ENCODE measurements at regions not wholly inside any gene's neighbourhood (a gene's known extent, or its start where the extent isn't known, plus 50 kb on each side); places are given as distances from the start of the nearest gene placed in this dataset.

DNA sequence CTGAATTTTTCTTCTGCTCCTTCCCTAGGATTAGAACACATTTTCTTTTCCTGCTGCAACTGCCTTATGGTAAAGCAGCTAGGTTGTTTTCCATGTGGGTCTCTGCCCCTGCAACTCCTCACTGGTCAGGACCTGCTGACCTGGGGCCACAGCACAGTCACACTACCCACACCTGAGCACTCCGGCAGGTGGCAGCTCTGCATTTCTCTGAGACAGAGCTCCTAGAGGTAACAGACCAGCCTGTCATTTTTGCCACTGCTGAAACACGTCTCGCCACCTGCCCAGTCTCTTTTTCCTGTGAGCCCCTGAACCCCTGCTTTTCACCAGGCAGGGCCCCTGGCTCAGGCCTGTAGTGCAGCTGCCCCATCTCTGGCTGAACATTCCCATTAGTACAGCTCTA lies 609.6 kb downstream of the HINT1 start:
- no peak overlapping the region for H3K4me3 ChIP-seq (ENCODE audit: low read length)
- no peak for ATAC-seq
- no peaks in the 10 kb centered on the region for H3K27me3 ChIP-seq (ENCODE audit: control insufficient read depth, insufficient read depth)
- DNase-seq = no peak
- WGBS = 87% methylated on average over 3 of the region's 3 CpGs
- intact Hi-C loops (cut with DNase I) = no loop called here
- H3K27ac ChIP-seq (ENCODE audit: low read length) = no peak overlapping the region
- H3K4me1 ChIP-seq (ENCODE audit: control insufficient read depth, insufficient read depth, low read length) = no peaks in the 10 kb centered on the region
- H3K9me3 ChIP-seq (ENCODE audit: control insufficient read depth, low read length) = no peaks in the 10 kb centered on the region

DNA sequence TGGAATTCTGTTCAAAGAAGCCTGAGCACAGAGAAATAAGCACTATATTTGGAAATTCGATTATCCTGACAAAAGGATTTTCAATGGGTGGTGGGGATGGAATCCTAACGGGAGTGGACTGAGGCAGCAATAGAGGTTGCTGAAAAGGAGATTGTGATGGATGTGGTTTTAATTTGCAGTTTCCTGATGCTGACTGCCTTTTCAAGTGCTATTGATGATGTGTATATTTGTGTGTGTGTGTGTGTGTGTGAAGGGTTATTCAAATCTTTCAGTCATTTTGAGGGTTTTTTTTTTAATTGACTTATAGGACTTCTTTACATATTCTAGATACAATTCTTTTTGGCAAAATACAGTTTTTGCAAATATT lies 614.5 kb downstream of the HINT1 start:
- no peaks in the 10 kb centered on the region for H3K27me3 ChIP-seq (ENCODE audit: control insufficient read depth, insufficient read depth)
- H3K9me3 ChIP-seq (ENCODE audit: control insufficient read depth, low read length) = no peaks in the 10 kb centered on the region
- H3K27ac ChIP-seq (ENCODE audit: low read length) = no peak overlapping the region
- DNase-seq (no peak), ATAC-seq (no peak)
- intact Hi-C loops (cut with DNase I) = no loop called here
- WGBS = 57% methylated on average over 2 of the region's 2 CpGs
- no peak overlapping the region for H3K4me3 ChIP-seq (ENCODE audit: low read length)
- H3K4me1 ChIP-seq (ENCODE audit: control insufficient read depth, insufficient read depth, low read length) = no peaks in the 10 kb centered on the region

DNA sequence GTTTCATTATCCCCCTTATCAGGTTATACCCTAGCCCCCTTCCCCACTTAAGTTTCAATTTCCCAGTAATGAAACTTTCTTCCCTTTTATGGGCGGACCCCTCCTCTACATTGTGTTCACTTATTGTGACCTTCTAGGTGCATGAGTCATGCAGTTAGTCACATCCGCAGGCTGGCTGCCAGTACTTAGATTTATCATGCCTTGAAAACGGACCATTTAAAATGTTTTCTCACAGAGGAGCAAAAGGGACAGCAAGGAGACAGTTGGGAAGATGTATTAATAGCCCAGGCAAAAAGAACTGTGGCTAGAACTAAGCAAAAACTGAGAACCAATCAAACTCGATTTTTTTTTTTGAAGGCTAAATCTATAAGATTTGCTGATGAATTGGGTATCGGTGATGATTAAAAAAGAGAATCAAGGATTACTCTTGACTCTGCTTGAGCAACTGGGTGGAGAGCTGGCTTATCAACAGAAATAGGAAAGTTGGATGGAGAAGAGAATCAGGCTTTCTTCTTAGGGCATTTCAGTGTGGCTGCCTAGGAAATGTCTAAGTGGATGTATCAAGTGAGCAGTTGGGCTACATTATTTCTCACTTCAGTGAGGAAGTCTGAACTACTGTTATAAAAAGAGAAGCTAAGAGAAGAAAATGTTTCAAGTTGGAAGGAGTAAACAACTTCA lies 615.0 kb downstream of the HINT1 start:
- intact Hi-C loops (cut with DNase I) = no loop called here
- 64% methylated on average over 5 of the region's 5 CpGs for WGBS
- Histone ChIP-seq H3K9me3 (ENCODE audit: control insufficient read depth, low read length) (no peaks in the 10 kb centered on the region), H3K4me3 (ENCODE audit: low read length) (no peak overlapping the region), H3K4me1 (ENCODE audit: control insufficient read depth, insufficient read depth, low read length) (no peaks in the 10 kb centered on the region), H3K27me3 (ENCODE audit: control insufficient read depth, insufficient read depth) (no peaks in the 10 kb centered on the region), H3K27ac (ENCODE audit: low read length) (no peak overlapping the region)
- no peak for ATAC-seq
- peak in 1 of 3 donors; percentile 23 for DNase-seq

DNA sequence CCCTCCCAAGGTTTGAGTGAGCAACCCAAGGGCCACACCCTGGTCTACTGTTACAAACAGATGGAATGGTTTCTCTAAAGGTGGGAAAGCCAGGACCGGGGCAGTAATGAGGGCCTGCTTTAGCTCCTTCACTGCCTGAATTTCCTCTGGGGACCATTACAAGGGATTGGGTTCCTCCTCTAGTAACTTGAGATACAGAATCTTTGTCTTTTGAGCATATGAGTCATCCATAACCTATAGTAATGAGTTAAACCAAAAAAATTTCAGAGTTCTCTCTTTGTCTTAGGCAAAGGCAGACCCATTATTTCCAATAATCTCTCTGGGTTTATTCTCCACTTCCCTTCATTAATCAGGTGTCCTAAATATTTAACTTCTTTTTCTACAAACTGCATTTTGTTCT lies 618.8 kb downstream of the HINT1 start:
- no peaks in the 10 kb centered on the region for H3K27me3 ChIP-seq (ENCODE audit: control insufficient read depth, insufficient read depth)
- no peak overlapping the region for H3K27ac ChIP-seq (ENCODE audit: low read length)
- no peaks in the 10 kb centered on the region for H3K9me3 ChIP-seq (ENCODE audit: control insufficient read depth, low read length)
- no peaks in the 10 kb centered on the region for H3K4me1 ChIP-seq (ENCODE audit: control insufficient read depth, insufficient read depth, low read length)
- DNase-seq = no peak
- intact Hi-C loops (cut with DNase I) = no loop called here
- WGBS = 91% methylated on average over 1 of the region's 1 CpG
- no peak for ATAC-seq
- no peak overlapping the region for H3K4me3 ChIP-seq (ENCODE audit: low read length)

DNA sequence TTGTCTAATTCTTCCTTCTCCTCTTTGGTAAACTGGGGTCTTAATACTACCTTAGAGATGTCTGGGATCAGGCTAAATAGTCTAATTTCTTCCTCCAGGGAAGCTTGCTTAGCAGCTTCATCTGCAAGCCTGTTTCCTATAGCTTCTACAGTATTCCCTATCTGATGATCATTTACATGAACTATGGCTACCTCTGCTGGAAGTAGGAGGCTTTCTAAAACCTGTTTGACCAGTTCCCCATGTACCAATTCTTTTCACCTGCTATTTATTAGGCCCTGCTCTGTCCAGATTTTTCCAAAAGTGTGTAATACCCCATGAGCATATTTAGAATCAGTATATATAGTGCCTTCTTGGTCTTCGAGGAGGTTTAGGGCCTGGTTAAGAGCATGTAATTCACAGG lies 619.8 kb downstream of the HINT1 start:
- Histone ChIP-seq H3K9me3 (ENCODE audit: control insufficient read depth, low read length) (no peaks in the 10 kb centered on the region), H3K27me3 (ENCODE audit: control insufficient read depth, insufficient read depth) (no peaks in the 10 kb centered on the region), H3K27ac (ENCODE audit: low read length) (no peak overlapping the region), H3K4me3 (ENCODE audit: low read length) (no peak overlapping the region), H3K4me1 (ENCODE audit: control insufficient read depth, insufficient read depth, low read length) (no peaks in the 10 kb centered on the region)
- ATAC-seq (no peak), DNase-seq (no peak)
- intact Hi-C loops (cut with DNase I) = no loop called here
- 54% methylated on average over 1 of the region's 1 CpG for WGBS

DNA sequence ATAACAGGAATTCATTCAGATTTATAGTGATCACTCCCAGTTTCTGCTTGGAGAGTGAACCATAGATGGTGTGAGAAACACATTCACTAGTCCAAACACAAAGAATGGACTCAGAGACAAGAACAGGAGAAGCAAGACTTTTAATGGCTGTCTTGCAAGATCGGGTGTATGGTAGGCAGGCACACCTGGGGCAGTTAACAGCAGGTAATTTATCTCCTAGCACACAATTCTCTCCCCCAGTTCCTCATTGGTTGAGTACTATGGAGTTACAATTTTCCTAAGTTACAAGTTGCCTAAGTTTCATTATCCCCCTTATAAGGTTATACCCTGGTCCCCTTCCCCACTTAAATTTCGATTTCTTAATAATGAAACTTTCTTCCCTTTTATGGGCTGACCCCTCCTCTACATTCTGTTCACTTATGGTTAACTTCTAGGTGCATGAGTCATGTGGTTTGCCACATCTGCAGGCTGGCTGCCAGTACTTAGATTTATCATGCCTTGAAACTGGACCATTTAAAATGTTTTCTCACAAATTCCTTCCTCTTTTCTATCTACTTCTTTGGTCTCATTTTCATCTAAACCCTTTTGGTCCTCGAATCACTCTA lies 623.3 kb downstream of the HINT1 start:
- no peaks in the 10 kb centered on the region for H3K9me3 ChIP-seq (ENCODE audit: control insufficient read depth, low read length)
- intact Hi-C loops (cut with DNase I) = no loop called here
- H3K4me1 ChIP-seq (ENCODE audit: control insufficient read depth, insufficient read depth, low read length) = no peaks in the 10 kb centered on the region
- H3K27ac ChIP-seq (ENCODE audit: low read length) = no peak overlapping the region
- ATAC-seq (no peak), DNase-seq (peak in 2 of 3 donors; percentile 14 to 28)
- no peak overlapping the region for H3K4me3 ChIP-seq (ENCODE audit: low read length)
- WGBS = 44% methylated on average over 3 of the region's 3 CpGs
- no peaks in the 10 kb centered on the region for H3K27me3 ChIP-seq (ENCODE audit: control insufficient read depth, insufficient read depth)

DNA sequence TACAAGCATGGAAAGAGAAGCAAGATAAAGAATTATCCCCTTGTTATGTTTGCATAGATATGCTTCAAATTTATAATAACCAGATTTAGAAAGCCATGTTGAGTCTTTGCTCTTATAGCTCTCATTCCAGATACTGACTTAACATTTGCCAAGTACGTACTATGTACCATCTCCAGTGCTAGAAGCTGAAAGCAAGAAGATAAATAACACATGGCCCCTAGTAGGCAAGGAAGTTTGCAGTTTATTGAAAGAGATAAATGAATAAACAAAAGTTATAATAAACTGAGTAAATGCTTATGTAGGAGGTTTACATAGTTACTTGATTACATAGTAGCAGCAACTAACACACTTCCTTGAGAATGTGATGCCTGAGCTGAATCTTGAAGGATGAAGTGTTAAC lies 628.4 kb downstream of the HINT1 start:
- no peak overlapping the region for H3K4me3 ChIP-seq (ENCODE audit: low read length)
- no peak for ATAC-seq
- H3K9me3 ChIP-seq (ENCODE audit: control insufficient read depth, low read length) = no peaks in the 10 kb centered on the region
- WGBS = 76% methylated on average over 1 of the region's 1 CpG
- H3K4me1 ChIP-seq (ENCODE audit: control insufficient read depth, insufficient read depth, low read length) = no peaks in the 10 kb centered on the region
- H3K27ac ChIP-seq (ENCODE audit: low read length) = no peak overlapping the region
- H3K27me3 ChIP-seq (ENCODE audit: control insufficient read depth, insufficient read depth) = no peaks in the 10 kb centered on the region
- intact Hi-C loops (cut with DNase I) = no loop called here
- no peak for DNase-seq

DNA sequence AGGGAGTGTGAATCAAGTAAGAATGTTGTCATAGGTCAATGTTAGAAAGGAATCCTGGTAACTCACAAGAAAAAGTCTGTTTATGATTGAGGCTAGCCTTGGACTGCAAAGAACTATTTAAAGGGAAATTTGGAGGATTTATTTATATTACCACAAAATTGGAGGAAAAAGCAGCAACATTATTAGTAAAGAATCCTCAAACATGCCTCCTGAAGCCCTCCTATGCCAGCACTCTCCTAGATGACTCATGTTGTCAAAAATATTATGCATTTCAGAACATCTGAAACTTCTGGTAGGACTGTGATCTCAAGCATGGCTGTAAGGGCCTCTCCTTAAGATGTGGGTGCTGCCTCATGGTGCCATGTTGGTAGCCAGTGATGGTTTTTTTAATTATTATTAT lies 628.5 kb downstream of the CHSY3 start:
- no peak for ATAC-seq
- DNase-seq = no peak
- Histone ChIP-seq H3K4me3 (ENCODE audit: low read length) (no peak overlapping the region), H3K9me3 (ENCODE audit: control insufficient read depth, low read length) (no peaks in the 10 kb centered on the region), H3K27me3 (ENCODE audit: control insufficient read depth, insufficient read depth) (no peaks in the 10 kb centered on the region), H3K27ac (ENCODE audit: low read length) (no peak overlapping the region), H3K4me1 (ENCODE audit: control insufficient read depth, insufficient read depth, low read length) (no peaks in the 10 kb centered on the region)
- intact Hi-C loops (cut with DNase I) = no loop called here

DNA sequence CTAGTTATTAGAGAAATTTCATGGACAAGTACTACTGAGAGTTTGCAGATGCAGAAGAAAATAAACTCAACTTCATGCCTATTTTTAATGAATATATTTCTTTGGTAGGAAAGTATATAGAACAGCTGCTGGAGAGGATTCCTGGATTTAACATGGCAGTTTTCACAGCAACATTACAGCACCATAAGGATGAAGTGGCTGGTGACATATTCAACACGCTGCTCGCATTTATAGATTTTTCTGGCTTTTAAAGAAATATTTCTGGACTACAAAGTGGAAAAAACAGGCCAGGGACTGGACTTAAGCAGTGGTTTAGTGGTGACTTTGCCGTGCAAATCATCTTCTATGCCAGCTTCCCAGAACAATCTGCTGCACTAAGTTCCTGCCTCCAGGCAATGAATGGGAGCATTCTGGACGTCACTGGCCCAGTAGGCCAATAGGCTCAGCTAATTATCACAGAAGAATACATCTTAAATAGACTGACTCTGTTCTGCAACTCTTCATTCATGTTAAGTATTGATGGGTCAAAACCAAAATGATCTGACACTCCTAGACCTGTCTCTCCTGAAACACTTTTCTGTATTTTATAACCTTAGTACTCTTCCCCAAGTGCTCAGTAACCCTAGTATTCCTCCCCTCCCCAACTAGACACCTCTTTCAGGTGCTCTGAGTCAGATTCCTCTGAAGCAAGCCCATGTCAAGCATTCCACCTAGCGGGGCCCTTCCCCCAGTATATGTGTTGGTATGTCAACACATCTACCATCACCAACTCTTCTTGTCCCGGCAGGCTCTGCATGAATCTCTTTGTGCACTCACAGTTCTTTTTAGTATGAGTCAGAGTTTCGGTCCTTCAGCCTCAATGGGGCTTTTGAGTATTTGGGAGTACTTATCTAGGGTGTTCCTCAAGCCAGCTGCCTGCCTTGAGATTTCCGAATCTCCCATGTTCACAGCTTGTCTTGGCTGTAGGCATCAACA lies 625.5 kb downstream of the CHSY3 start:
- peak in 1 of 2 donors; percentile 36 for ATAC-seq
- 66% methylated on average over 8 of the region's 8 CpGs for whole genome bisulfite sequencing

DNA sequence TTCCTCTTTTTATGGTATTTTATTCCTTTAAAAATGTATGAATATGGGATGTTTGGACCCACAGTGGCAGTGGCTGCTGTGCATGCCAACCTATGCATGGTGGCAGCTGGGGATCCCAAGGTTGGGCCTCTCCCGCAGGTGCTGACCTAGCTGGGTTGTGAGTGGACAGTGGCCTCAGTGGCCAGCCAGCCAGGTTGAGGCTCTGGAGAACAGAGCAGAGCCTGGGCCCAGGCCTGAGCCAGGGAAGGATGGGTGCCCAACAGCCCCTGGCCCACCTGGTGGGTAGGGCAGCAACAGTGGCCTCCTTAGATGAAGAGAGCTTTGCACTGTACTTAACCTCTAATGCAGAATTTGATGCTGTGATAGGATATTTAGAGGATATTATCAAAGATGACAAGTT lies 624.8 kb downstream of the CHSY3 start:
- H3K9me3 ChIP-seq (ENCODE audit: control insufficient read depth, low read length) = no peaks in the 10 kb centered on the region
- no peak for ATAC-seq
- 94% methylated on average over 1 of the region's 1 CpG for WGBS
- H3K4me3 ChIP-seq (ENCODE audit: low read length) = no peak overlapping the region
- H3K27me3 ChIP-seq (ENCODE audit: control insufficient read depth, insufficient read depth) = no peaks in the 10 kb centered on the region
- no peak overlapping the region for H3K27ac ChIP-seq (ENCODE audit: low read length)
- DNase-seq = peak in 1 of 3 donors; percentile 33
- intact Hi-C loops (cut with DNase I) = no loop called here
- H3K4me1 ChIP-seq (ENCODE audit: control insufficient read depth, insufficient read depth, low read length) = no peaks in the 10 kb centered on the region

More for the DNA sequence above, 625.5 kb downstream of the CHSY3 start:
- Histone ChIP-seq H3K9me3 (ENCODE audit: control insufficient read depth, low read length) (no peaks in the 10 kb centered on the region), H3K4me1 (ENCODE audit: control insufficient read depth, insufficient read depth, low read length) (no peaks in the 10 kb centered on the region), H3K27ac (ENCODE audit: low read length) (no peak overlapping the region), H3K27me3 (ENCODE audit: control insufficient read depth, insufficient read depth) (no peaks in the 10 kb centered on the region), H3K4me3 (ENCODE audit: low read length) (no peak overlapping the region)
- intact Hi-C loops (cut with DNase I) = no loop called here
- peak in 1 of 3 donors; percentile 11 for DNase-seq

DNA sequence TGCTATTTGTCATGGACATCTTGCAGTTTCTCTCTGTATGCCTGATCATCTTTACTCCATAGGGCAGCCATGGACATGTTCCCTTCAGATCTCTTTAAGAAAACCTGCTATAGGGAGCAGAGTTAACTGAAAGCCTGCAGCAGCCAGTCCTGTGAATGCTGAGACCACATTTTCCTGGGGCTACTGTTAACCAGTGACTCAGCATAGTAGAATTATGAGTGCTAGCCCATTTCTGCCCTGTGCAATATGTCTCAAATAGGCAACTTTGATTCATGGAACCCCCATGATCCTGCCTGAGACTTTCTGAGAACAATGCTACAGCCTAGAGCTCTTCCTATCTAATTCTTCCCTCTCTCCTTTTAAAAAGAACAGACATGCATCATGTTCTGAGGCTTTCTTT lies 624.2 kb downstream of the CHSY3 start:
- H3K27me3 ChIP-seq (ENCODE audit: control insufficient read depth, insufficient read depth) = no peaks in the 10 kb centered on the region
- DNase-seq (no peak), ATAC-seq (no peak)
- H3K4me3 ChIP-seq (ENCODE audit: low read length) = no peak overlapping the region
- H3K9me3 ChIP-seq (ENCODE audit: control insufficient read depth, low read length) = no peaks in the 10 kb centered on the region
- no peaks in the 10 kb centered on the region for H3K4me1 ChIP-seq (ENCODE audit: control insufficient read depth, insufficient read depth, low read length)
- intact Hi-C loops (cut with DNase I) = no loop called here
- H3K27ac ChIP-seq (ENCODE audit: low read length) = no peak overlapping the region
